ENCODE measurements at regions not wholly inside any gene's neighbourhood (a gene's known extent, or its start where the extent isn't known, plus 50 kb on each side); places are given as distances from the start of the nearest gene placed in this dataset.

DNA sequence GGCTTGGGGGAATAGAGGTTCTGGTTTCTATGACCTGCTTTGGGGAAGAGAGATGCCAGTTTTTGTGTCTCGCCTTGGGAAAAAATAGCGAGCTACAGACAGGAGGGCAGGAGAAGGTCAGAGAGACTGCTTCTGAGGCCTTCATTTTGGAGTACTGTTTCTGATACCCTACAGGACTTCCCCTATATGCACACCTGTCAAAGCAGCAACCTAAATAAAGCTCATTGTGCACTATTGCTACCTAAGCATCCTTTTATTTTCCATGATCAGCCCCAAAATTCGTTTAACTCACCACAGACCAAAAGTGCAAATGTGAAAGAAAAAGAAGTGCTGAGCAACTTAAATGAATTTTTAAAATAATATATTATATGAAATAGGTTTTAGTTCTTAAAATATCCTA lies 145.6 kb upstream of the CHRM3 start:
- no peak for TF ChIP-seq EZH2 (IDR thresholded peaks at IDR 0.05)
- TF ChIP-seq POLR2AphosphoS5 (IDR thresholded peaks at IDR 0.05; ENCODE audit: borderline replicate concordance, low read depth, low read length), result no peak

All from SK-N-MC (cell line).